ENCODE measurements at regions not wholly inside any gene's neighbourhood (a gene's known extent, or its start where the extent isn't known, plus 50 kb on each side); places are given as distances from the start of the nearest gene placed in this dataset.

DNA sequence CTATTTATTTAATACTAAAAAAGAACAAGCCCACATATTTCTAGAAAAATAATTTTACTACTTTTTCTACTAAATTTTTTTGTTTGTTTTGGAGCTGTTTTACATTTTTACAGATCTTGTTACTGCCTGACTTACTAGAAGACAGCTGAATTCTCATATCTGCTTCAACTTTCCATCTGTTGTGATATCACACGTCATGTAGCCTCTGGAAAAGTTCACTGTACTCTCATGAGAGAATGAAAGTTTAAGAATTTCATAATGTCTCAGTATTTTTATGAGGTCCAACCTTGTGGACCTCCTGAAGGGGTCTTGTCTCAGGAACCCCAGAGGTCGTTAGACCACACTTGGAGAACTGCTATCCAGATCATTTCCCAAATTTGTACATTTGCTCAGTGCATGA lies 81.7 kb upstream of the MTHFD1L start:
- TF ChIP-seq, protein P1, sequence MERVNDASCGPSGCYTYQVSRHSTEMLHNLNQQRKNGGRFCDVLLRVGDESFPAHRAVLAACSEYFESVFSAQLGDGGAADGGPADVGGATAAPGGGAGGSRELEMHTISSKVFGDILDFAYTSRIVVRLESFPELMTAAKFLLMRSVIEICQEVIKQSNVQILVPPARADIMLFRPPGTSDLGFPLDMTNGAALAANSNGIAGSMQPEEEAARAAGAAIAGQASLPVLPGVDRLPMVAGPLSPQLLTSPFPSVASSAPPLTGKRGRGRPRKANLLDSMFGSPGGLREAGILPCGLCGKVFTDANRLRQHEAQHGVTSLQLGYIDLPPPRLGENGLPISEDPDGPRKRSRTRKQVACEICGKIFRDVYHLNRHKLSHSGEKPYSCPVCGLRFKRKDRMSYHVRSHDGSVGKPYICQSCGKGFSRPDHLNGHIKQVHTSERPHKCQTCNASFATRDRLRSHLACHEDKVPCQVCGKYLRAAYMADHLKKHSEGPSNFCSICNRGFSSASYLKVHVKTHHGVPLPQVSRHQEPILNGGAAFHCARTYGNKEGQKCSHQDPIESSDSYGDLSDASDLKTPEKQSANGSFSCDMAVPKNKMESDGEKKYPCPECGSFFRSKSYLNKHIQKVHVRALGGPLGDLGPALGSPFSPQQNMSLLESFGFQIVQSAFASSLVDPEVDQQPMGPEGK (CRISPR knock-in tag; IDR thresholded peaks at IDR 0.05; ENCODE audit: borderline replicate concordance): no peak
- TF ChIP-seq, protein P2, sequence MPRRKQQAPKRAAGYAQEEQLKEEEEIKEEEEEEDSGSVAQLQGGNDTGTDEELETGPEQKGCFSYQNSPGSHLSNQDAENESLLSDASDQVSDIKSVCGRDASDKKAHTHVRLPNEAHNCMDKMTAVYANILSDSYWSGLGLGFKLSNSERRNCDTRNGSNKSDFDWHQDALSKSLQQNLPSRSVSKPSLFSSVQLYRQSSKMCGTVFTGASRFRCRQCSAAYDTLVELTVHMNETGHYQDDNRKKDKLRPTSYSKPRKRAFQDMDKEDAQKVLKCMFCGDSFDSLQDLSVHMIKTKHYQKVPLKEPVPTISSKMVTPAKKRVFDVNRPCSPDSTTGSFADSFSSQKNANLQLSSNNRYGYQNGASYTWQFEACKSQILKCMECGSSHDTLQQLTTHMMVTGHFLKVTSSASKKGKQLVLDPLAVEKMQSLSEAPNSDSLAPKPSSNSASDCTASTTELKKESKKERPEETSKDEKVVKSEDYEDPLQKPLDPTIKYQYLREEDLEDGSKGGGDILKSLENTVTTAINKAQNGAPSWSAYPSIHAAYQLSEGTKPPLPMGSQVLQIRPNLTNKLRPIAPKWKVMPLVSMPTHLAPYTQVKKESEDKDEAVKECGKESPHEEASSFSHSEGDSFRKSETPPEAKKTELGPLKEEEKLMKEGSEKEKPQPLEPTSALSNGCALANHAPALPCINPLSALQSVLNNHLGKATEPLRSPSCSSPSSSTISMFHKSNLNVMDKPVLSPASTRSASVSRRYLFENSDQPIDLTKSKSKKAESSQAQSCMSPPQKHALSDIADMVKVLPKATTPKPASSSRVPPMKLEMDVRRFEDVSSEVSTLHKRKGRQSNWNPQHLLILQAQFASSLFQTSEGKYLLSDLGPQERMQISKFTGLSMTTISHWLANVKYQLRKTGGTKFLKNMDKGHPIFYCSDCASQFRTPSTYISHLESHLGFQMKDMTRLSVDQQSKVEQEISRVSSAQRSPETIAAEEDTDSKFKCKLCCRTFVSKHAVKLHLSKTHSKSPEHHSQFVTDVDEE (CRISPR knock-in tag; IDR thresholded peaks at IDR 0.05): no peak
- no peak for TF ChIP-seq SNAI2 (CRISPR knock-in tag; IDR thresholded peaks at IDR 0.05)

All from SK-N-SH treated with all-trans-retinoic acid at 6 μM for 48 hours (cell line).